ENCODE measurements at regions not wholly inside any gene's neighbourhood (a gene's known extent, or its start where the extent isn't known, plus 50 kb on each side); places are given as distances from the start of the nearest gene placed in this dataset.
A peak's percentile ranks its signal among the peaks of the same experiment; 100 is the strongest.

DNA sequence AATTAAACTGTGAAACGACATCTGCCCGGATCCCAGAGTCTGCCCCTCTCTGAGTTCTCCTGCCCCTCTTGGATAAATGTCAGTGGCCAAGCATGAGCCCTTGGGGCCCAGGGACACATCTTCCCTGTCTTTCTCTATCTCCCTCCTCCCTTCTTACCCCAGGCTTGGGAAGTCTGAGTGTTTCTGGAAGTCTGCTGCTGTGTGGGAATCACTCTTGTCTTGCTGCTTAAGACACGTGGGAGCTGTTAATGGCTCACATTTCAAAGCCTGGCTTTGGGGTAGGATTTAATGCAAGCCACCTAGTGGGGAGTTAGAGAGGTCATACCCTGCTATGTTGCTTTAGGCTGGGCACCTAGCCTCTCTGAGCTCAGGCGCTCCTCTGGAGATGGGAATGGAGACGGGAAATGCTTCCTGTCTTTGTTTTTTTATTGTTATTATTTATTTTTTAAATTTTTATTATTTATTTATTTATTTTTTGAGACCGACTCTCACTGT, 218.5 kb upstream of the CIBAR2 start:
- Histone ChIP-seq H3K4me1 (peaks cover 9 to 12% of the 10 kb centered on the region in 2 donors), H3K27ac (peak overlapping the region; percentile 17 to 60 (median 34)), H3K36me3 (no peaks in the 10 kb centered on the region), H3K27me3 (no peaks in the 10 kb centered on the region), H3K4me3 (no peak overlapping the region), H3K9me3 (no peaks in the 10 kb centered on the region)
- in situ Hi-C loops (cut with MboI; ENCODE audit: low sequenced_read_pairs in 4 of 4) (no loop called here), intact Hi-C loops (cut with DNase I; ENCODE audit: low total_unique reads) (no loop called here)
- TF ChIP-seq CTCF (IDR thresholded peaks at IDR 0.05 in 4 of 5, conservative IDR thresholded peaks at IDR 0.05 in 1 of 5) (peak in 4 of 5 experiments; percentile 57 to 68 (median 64)), POLR2A (IDR thresholded peaks at IDR 0.05) (no peak)
- DNase-seq (peak; percentile 54 to 67), ATAC-seq (peak; percentile 97)

DNA sequence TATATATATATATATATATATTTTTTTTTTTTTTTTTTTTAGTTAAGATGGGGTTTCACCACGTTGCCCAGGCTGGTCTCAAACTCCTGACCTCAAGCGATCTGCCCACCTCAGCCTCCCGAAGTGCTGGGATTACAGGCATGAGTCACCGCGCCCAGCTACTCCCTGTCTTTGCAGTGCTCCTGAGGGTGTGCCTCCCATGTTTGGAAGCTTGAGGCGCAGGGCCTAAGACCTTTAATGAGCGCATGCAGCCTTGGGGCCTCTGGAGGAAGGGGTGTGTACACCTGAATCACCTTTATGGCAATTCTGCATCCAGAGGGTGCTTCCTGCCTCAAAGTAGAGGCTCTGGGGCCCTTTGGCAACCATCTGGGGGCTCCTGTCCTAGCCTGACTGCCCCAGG, 219.4 kb upstream of the CIBAR2 start:
- no peak for ATAC-seq

DNA sequence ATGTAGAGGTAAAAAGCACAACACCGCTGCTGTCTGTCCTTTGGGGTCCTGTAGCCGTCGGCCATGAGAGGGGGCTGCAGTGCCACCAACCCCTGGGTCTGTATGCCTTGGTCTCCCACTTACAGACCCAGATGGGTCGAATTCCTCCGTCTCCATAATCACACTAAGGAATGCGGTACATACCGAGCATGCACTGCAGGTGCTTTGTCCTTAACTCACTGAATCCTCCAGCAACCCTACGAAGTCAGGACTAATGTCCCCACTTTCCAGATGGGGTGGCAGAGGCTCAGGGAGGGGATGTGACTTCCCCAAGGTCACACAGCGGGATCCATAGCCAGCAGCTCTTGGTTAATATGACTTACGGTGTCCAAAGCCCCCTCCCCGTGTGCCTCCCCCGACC, 219.9 kb upstream of the CIBAR2 start:
- Histone ChIP-seq H3K27me3 (no peaks in the 10 kb centered on the region), H3K9me3 (no peaks in the 10 kb centered on the region), H3K4me3 (no peak overlapping the region), H3K36me3 (no peaks in the 10 kb centered on the region), H3K27ac (no peak overlapping the region), H3K4me1 (peaks cover 9 to 12% of the 10 kb centered on the region in 2 donors)
- ATAC-seq (no peak), DNase-seq (no peak)
- in situ Hi-C loops (cut with MboI; ENCODE audit: low sequenced_read_pairs in 4 of 4) (no loop called here), intact Hi-C loops (cut with DNase I; ENCODE audit: low total_unique reads) (no loop called here)
- TF ChIP-seq POLR2A (IDR thresholded peaks at IDR 0.05): no peak
- no peak for TF ChIP-seq CTCF (IDR thresholded peaks at IDR 0.05 in 4 of 5, conservative IDR thresholded peaks at IDR 0.05 in 1 of 5)

More for the DNA sequence above, 219.4 kb upstream of the CIBAR2 start:
- in situ Hi-C loops (cut with MboI; ENCODE audit: low sequenced_read_pairs in 4 of 4) (no loop called here), intact Hi-C loops (cut with DNase I; ENCODE audit: low total_unique reads) (no loop called here)
- Histone ChIP-seq H3K4me1 (peaks cover 9 to 12% of the 10 kb centered on the region in 2 donors), H3K27ac (no peak overlapping the region), H3K36me3 (no peaks in the 10 kb centered on the region), H3K9me3 (no peaks in the 10 kb centered on the region), H3K4me3 (no peak overlapping the region), H3K27me3 (no peaks in the 10 kb centered on the region)
- DNase-seq: no peak
- TF ChIP-seq POLR2A (IDR thresholded peaks at IDR 0.05): no peak
- TF ChIP-seq CTCF (IDR thresholded peaks at IDR 0.05 in 4 of 5, conservative IDR thresholded peaks at IDR 0.05 in 1 of 5): no peak

GRCh38 chr16:85333337-85333736, 221.1 kb upstream of the CIBAR2 start:
- intact Hi-C loops (cut with DNase I; ENCODE audit: low total_unique reads) (no loop called here), in situ Hi-C loops (cut with MboI; ENCODE audit: low sequenced_read_pairs in 4 of 4) (no loop called here)
- Histone ChIP-seq H3K4me1 (peaks cover 9 to 11% of the 10 kb centered on the region in 2 donors), H3K4me3 (no peak overlapping the region), H3K27ac (no peak overlapping the region), H3K9me3 (no peaks in the 10 kb centered on the region), H3K27me3 (no peaks in the 10 kb centered on the region), H3K36me3 (no peaks in the 10 kb centered on the region)
- ATAC-seq (no peak), DNase-seq (no peak)
- no peak for TF ChIP-seq CTCF (IDR thresholded peaks at IDR 0.05 in 4 of 5, conservative IDR thresholded peaks at IDR 0.05 in 1 of 5)
- TF ChIP-seq POLR2A (IDR thresholded peaks at IDR 0.05): no peak
